ENCODE measurements at regions not wholly inside any gene's neighbourhood (a gene's known extent, or its start where the extent isn't known, plus 50 kb on each side); places are given as distances from the start of the nearest gene placed in this dataset.

- no peaks in the 10 kb centered on the region for H3K36me3 ChIP-seq
- no peaks in the 10 kb centered on the region for H3K4me1 ChIP-seq (ENCODE audit: insufficient read depth)
- no peaks in the 10 kb centered on the region for H3K9me3 ChIP-seq
- intact Hi-C loops (cut with DNase I) = no loop called here
- H3K27me3 ChIP-seq = no peaks in the 10 kb centered on the region
- no peak overlapping the region for H3K27ac ChIP-seq
- DNase-seq = no peak
- WGBS, 3 donors = 87 to 91% (median 88%) methylated on average over 2 of the region's 2 CpGs
- H3K4me3 ChIP-seq = no peak overlapping the region
- no peak for TF ChIP-seq POLR2A (IDR thresholded peaks at IDR 0.05)
- TF ChIP-seq CTCF (IDR thresholded peaks at IDR 0.05) = no peak
- no peak for TF ChIP-seq EP300 (IDR thresholded peaks at IDR 0.05)
These were observed 910.1 kb upstream of the CELF4 start for GRCh38 chr18:38475686-38476085.

- intact Hi-C loops (cut with DNase I) = no loop called here
These were observed 907.9 kb upstream of the CELF4 start for GRCh38 chr18:38473535-38473934.

GRCh38 chr18:38470421-38470820 is 904.8 kb upstream of the CELF4 start:
- DNase-seq = no peak
- no peak overlapping the region for H3K27ac ChIP-seq
- no peaks in the 10 kb centered on the region for H3K9me3 ChIP-seq
- intact Hi-C loops (cut with DNase I) = no loop called here
- H3K27me3 ChIP-seq = no peaks in the 10 kb centered on the region
- no peak for TF ChIP-seq POLR2A (IDR thresholded peaks at IDR 0.05)
- H3K36me3 ChIP-seq = no peaks in the 10 kb centered on the region
- no peaks in the 10 kb centered on the region for H3K4me1 ChIP-seq (ENCODE audit: insufficient read depth)
- H3K4me3 ChIP-seq = no peak overlapping the region

More at GRCh38 chr18:38473535-38473934, 907.9 kb upstream of the CELF4 start:
- WGBS, 3 donors = 66 to 81% (median 68%) methylated on average over 2 of the region's 2 CpGs
- no peak for DNase-seq
- Histone ChIP-seq H3K4me1 (ENCODE audit: insufficient read depth) (no peaks in the 10 kb centered on the region), H3K36me3 (no peaks in the 10 kb centered on the region), H3K9me3 (no peaks in the 10 kb centered on the region), H3K4me3 (no peak overlapping the region), H3K27me3 (no peaks in the 10 kb centered on the region), H3K27ac (no peak overlapping the region)
- TF ChIP-seq EP300 (IDR thresholded peaks at IDR 0.05) = no peak
- TF ChIP-seq POLR2A (IDR thresholded peaks at IDR 0.05) = no peak
- TF ChIP-seq CTCF (IDR thresholded peaks at IDR 0.05) = no peak

- DNase-seq = no peak
- no peaks in the 10 kb centered on the region for H3K9me3 ChIP-seq
- no peaks in the 10 kb centered on the region for H3K4me1 ChIP-seq (ENCODE audit: insufficient read depth)
- no peak for TF ChIP-seq CTCF (IDR thresholded peaks at IDR 0.05)
- TF ChIP-seq EP300 (IDR thresholded peaks at IDR 0.05) = no peak
- TF ChIP-seq POLR2A (IDR thresholded peaks at IDR 0.05) = no peak
- 86 to 89% (median 87%) methylated on average over 2 of the region's 2 CpGs for WGBS, 3 donors
- H3K27me3 ChIP-seq = no peaks in the 10 kb centered on the region
- H3K4me3 ChIP-seq = no peak overlapping the region
- intact Hi-C loops (cut with DNase I) = no loop called here
- no peak overlapping the region for H3K27ac ChIP-seq
- H3K36me3 ChIP-seq = no peaks in the 10 kb centered on the region
These were observed 900.8 kb upstream of the CELF4 start for GRCh38 chr18:38466426-38466825.

- no peaks in the 10 kb centered on the region for H3K36me3 ChIP-seq
- no peaks in the 10 kb centered on the region for H3K9me3 ChIP-seq
- DNase-seq = no peak
- intact Hi-C loops (cut with DNase I) = no loop called here
- no peaks in the 10 kb centered on the region for H3K4me1 ChIP-seq (ENCODE audit: insufficient read depth)
- no peak overlapping the region for H3K27ac ChIP-seq
- no peak overlapping the region for H3K4me3 ChIP-seq
- WGBS, 3 donors = 88 to 92% (median 90%) methylated on average over 1 of the region's 1 CpG
- no peaks in the 10 kb centered on the region for H3K27me3 ChIP-seq
- no peak for TF ChIP-seq CTCF (IDR thresholded peaks at IDR 0.05)
- TF ChIP-seq EP300 (IDR thresholded peaks at IDR 0.05) = no peak
- TF ChIP-seq POLR2A (IDR thresholded peaks at IDR 0.05) = no peak
These were observed 898.4 kb upstream of the CELF4 start for GRCh38 chr18:38464024-38464423.

Measured in ovary (tissue), 7 donors.